ENCODE measurements at regions not wholly inside any gene's neighbourhood (a gene's known extent, or its start where the extent isn't known, plus 50 kb on each side); places are given as distances from the start of the nearest gene placed in this dataset.

DNA sequence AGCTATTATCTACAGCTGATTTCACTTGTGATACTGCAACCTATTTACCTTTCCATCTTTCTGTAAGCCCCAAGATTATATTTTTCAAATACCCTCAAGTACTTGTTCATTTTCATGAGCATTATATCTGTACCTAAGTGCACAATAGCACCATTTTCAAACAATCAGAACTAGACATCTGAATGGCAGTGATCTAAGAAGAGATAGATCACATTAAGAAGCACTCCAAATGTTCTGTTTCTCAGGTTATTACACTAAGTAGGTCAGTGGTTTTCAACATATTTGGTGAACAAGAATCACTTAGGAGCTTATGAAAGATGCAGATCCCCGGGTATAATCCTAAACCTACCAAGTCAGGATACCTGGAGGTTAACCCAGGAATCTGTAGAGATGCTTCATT is 872.7 kb downstream of the DCDC2C start:
- DNase-seq (ENCODE audit: low read depth in 2 of 2): no peak

DNA sequence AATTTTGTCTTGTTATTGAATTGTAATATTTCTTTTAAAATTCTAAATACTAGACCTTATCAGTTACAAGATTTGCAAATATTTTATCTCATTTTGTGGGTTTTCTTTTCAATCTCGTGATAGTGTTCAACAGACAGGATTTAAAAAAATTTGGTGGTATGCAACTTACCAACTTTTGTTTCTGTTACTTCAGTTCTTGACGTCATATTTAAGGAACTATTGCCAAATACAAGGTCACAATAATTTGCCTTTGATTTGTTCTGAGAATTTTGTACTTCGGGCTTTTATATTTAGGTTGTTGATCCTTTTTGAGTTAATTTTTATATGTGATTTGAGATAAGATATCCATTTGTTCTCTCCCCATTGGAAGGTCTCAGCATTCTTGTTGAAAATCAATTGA is 876.6 kb downstream of the DCDC2C start:
- DNase-seq (ENCODE audit: low read depth in 2 of 2): no peak

DNA sequence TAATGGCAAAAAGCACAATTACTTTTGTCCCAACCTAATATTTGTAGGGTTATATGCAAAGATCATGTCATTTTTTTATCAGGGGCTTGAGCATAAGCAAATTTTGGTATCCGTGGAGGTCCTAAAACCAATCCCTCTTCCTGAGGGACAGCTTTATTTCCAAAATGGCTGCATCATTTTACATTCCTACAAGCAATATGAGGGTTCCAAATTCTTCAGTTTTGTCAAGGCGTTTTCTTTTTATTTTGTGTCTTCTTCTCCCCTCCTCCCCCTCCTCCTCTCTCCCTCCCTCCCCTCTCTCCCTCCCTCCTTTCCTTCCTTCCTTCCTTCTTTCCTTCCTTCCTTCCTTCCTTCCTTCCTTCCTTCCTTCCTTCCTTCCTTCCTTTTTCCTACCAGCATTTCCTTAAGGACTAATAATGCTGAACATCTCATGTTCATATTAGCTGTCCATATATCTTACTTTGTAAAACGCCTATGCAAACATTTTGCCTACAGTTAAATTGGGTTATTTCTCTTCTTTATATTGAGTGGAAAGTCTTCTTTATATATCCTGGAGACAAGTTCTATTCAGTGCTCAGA is 881.8 kb downstream of the DCDC2C start:
- no peak for DNase-seq (ENCODE audit: low read depth in 2 of 2)

DNA sequence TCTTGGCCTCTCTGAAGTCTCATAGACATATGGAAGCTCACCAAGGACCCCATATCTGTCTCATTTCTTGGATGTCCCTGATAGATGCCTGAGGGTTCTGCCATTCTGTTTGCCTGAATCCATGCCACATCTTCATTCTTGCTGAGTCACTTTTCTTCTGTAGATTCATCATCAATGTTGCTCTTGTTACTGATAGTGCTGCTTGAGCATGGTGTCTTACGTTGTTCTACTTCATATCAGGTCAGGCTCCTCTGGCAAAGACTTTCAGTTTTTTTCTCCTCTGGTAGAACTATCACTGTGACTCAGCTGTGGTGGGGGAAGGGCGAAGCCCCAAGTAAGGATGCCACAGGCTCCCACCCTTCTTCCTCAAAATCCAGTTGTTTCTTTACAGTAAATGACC is 885.2 kb downstream of the DCDC2C start:
- DNase-seq (ENCODE audit: low read depth in 2 of 2): no peak

DNA sequence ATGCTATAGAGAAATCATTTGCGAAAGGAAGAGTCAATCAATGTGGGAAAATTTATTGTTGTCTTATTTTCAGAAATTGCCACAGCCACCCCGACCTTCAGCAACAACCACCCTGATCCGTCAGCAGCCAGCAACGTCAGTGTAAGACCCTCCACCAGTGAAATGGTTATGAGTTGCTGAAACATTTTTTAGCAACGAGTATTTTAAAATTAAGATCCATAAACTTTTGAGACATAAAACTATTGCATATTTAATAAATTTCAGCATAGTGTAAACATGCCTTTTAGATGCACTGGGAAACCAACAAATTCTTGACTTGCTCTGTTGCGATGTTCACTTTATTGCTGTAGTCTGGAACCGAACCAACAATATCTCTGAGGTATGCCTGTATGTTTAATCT is 887.9 kb downstream of the DCDC2C start:
- no peak for DNase-seq (ENCODE audit: low read depth in 2 of 2)

DNA sequence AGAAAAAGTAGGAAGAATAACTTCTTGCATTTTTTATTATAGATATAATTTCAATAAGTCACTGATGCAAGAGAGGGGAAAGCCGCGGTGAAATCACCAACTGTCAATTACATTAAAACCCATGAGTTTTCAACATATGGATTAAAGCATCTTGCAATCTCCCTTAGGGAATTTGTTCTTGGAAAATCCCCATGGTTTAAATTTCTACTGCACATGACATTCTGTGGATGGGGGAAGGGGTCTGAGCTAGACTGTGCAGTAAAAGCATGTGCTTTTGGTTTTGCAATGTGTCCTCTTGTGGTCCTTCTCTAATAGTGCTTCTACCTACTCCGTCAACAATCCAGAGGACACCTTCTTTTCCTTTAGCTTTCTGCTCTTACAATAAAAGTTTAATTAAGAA is 894.0 kb downstream of the DCDC2C start:
- no peak for DNase-seq (ENCODE audit: low read depth in 2 of 2)

DNA sequence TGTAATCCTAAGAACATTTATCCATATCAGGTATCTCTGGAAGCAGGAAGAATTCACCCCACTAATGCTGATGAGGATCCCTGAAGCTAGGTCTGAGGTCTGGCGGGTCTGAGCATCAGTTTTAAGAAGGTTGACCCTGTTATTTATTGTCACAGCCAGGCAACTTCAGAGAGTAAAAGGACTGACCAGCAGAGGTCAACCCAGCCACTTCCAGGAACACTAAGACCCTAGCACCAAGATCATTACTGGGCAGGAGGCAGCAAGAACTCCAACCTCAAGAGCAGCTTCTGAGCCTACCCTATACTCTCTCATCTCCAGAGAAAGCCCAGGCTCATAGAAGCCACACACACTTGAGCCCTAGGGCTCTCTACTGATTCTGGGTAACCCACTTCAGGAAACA is 901.4 kb downstream of the DCDC2C start:
- no peak for DNase-seq (ENCODE audit: low read depth in 2 of 2)

DNA sequence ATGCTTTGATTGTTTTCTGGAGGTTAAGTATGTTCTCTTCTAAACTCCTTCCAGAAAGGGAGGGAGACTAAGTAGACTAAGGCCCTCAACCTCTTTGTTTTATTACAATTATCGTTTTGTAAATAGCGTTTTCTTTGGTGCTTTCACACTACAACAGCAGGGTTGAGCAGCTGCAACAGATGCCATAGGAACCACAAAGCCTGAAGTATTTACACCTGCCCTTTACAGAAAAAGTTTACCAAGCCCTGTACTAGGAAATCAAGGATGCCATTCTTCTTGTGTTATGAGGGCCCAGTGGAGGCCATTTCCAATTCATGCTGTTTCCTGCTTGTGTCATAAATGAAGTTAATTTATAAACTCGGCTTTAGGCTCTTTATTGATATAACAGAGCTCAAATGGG is 914.8 kb downstream of the DCDC2C start:
- no peak for DNase-seq (ENCODE audit: low read depth in 2 of 2)

DNA sequence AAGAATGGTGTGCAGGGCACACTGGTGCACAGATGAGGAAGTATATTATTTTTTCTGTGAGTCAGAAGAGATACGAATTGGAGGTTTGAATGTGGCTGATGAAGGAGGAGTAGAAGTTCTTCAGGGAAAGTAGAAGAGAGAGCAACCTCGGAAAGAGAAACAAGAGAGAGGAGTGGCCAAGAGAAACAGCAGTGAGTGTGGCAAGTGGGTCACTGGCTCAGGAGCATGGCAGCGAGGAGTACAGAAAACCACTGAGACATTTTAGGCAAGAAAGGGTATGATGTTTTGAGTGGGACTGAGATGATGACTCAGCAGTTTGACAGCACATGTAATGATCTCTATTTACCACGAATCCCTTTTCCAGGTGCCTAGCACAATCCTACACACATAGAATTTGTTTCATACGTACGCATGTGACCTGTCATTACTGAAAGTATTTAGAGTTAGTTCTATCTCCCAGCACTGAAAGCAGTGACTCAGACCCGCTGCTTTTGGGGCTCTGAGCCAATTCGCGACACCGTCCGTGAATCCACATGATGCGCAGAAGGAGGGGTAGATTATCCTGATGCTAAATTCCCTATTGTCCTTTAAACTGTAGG is 915.4 kb downstream of the DCDC2C start:
- no peak for DNase-seq (ENCODE audit: low read depth in 2 of 2)

DNA sequence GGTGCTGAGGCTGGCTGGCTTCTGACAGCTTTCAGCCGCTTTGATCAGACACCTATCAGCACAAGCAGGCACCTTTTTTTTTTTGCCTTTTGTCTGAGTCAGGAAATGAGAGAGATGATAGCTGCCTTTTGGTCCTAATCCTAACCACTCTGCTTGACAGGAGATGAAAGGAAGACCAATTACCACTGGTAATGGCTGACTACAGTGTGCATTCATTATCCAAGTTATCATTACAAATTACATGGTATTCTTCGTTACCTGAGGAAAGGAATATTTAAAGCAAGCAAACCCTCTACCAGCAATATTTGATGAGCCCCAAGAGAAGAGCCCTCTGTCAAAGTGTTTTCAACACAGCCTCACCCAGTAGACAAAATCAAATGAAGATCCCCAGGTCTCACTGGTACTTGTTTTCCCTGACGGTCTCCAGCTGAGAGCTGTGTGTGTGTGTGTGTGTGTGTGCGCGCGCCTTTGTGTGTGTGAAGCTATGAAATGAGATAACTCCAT is 925.7 kb downstream of the DCDC2C start:
- no peak for DNase-seq (ENCODE audit: low read depth in 2 of 2)

DNA sequence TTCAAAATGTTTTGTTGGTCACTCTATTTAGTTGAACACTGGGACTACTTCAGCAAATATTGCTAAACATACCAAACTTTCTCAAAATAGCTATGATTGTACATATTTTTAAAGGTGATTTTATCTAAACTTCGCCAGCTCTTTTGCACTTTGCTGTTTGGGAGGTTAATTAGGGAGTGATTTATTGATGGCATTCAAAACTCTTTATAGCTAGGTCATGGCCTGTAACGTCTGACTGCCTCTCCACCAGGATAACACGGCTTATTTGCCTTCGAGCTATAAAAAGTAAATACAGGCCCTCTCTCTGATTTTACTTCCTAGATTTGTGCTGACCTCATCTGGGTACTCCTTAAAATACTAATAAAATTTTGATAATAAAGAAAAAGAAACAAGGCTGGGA is 931.9 kb downstream of the DCDC2C start:
- no peak for DNase-seq (ENCODE audit: low read depth in 2 of 2)

DNA sequence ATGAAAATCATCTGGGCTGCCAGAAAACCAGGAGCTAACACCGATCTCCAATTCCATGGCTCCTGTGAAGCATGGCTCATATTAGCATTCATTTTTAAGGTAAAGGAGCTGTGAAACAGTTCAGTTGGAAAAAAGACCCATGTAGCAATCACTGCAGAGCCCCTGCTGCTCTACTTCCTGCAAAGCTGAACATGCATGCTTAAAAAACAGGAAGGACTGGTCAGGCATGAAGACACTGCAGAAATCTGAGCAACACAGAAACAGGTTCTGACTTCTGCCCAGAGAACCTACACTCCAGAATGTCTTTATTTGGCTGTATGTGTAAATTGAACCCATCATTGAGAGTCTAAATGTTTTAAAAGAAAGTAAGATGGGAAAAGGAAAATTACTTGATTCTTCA is 950.6 kb downstream of the DCDC2C start:
- no peak for DNase-seq (ENCODE audit: low read depth in 2 of 2)

DNA sequence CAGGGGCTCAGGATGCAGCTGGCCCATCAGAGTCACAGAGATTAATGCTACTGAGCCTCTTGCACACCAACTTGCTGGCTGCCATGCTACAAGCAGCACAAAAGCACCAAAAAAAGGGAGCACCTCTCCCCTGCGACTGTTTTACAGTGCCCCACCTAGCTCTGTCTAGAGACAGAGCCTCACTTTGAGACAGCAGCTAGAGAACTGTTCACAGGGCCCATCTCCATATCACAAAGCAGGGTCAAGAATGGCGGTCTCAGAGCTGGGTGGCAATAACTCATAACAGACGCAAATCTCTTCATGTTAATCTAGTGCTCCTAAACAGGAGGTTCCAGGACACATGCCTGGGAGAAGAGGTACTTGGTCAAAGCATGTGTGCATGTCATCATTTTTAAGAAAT is 953.0 kb downstream of the DCDC2C start:
- no peak for DNase-seq (ENCODE audit: low read depth in 2 of 2)

DNA sequence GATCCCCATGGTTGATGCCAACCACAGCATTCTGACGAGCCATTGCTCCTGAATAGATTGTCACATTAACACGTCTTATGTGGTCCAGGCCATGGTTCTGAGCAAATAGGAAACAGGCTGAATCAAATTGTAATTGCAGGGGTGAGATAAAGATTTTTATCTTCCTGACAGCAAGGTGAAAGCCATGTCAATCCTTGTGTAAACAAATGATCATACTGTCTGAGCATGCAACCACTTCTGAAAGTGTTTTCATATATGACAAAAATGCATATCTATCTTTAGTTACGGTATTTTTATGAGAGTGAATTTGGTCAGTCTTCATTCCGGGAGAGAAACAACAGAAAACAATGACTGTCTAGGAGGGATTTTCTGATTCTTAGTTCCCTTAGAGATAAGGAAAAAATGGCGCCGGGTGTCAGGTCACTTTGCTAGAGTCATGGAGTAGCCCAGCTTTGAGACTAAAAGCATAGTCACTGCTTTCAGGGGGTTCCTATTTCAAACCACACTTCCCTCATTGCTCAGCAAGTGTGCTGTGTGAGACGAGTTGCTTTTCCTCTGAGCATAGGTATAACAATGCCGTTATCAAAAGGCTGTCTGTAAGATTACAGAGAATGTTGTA is 958.9 kb downstream of the DCDC2C start:
- no peak for DNase-seq (ENCODE audit: low read depth in 2 of 2)

DNA sequence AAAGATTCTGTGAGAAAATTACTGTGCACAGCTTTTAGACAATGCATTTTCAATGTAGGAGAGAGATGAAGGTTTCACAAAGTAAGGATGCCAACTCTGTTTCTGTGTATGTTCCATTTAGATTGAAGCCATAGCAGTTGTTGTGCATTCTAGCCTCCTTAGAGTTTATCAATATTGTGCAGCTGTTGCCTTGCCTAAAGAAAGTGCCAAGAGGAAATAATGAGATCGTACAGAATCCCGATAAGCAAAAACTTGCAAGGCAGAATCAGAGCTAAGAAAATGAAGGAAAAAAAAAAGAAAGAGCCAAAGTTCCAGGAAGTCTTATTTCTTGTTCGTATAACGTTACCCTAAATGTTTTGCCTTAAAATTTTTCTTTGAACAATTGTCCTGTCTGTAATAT is 965.0 kb downstream of the DCDC2C start:
- DNase-seq (ENCODE audit: low read depth in 2 of 2): no peak

DNA sequence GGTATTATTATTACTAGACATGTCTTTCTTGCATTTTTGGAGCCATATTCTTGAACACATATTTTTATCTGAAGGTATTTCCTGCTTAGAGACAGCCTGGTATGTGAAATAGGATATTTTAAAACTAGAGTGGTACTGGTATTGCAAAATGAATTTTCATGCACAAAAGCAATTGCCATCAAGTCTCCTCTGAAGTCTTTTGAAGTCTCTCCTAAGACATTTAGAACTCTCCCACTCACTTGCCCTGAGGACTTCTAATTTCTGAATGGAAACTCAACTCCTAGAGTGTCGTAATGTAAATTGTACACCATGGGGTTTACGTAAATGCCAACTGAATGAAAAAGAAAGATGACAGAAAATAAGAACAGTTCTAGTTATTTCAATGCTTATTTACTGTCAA is 967.0 kb downstream of the DCDC2C start:
- no peak for DNase-seq (ENCODE audit: low read depth in 2 of 2)

DNA sequence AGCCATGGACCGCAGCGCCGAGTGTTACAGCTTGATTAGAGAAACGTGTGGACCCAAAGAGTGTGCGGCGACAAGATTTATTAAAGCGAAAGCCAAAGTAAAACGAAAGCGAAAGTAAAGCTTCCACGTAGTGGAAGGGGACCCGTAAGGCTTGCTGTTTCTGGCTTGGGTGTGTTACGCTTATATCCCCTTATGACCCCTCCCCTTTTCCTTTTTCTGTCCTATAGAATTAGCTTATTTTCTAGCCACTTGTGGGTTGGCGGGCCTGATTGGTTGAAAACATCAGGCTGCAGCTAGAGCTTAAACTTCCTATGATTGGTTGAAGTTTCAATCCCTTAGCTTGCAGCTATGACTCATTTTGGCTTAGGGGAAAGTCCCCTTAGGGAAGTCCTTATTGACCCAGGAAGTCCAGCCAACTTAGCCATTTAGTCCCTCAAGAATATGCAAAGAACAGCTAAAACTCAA is 969.7 kb downstream of the DCDC2C start:
- no peak for DNase-seq (ENCODE audit: low read depth in 2 of 2)

DNA sequence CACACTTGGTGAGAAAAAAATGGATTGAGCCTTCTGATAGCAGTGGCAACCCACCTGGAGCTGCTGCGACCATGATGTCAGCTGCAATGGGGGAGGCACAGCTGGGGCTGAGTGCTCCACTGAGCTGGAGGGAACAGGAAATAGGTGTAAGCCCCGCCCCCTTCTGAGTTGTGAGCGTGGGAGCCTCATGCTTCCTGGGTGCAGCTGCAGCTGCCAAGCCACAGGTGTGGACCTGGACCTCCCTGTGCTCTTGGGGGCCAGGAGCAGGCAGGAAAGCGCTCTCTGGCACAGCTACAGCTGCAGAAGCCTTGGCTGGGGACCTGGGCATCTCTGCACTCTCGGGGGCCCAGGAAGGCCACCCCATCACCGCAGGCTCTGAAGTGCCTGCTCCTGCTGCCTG is 970.6 kb downstream of the DCDC2C start:
- DNase-seq (ENCODE audit: low read depth in 2 of 2): no peak

DNA sequence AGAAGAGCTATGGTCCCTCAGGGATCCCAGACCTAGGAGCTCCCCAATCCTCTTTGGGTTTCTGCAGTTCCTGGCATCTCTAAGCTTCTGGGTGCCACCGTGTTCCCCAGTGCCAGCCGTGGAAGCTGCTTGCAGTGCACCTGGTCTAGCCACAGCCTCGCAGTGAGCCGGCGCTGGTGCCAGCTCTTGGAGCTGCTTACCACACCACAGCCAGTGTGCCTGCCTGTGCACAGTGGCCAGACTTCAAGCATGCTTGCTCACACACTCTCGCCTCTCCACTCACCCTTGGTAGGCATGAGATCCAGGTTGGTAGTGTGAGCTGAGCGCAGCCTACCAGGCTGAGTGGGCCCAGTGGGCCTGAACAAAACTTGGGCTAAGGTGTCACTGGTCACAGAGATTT is 971.9 kb downstream of the DCDC2C start:
- no peak for DNase-seq (ENCODE audit: low read depth in 2 of 2)

DNA sequence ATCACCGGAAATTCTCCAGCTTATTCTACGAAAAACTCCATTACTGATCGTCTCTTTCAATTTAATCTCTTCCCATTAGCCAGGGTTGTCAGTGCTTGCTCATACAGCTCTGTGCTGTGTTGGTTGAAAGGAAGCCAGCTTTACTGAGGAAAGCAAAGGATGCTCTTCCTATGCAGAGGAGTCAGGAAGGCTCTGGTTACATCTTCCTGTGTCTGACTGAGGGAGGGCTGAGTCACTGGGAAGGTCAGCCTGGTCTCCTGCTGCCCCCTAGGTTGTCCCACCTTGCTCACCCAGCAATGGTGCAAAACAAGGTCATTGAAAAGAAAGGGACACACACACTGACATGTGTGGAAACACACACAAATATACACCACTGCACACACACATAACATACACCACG is 975.6 kb downstream of the DCDC2C start:
- DNase-seq (ENCODE audit: low read depth in 2 of 2): no peak

DNA sequence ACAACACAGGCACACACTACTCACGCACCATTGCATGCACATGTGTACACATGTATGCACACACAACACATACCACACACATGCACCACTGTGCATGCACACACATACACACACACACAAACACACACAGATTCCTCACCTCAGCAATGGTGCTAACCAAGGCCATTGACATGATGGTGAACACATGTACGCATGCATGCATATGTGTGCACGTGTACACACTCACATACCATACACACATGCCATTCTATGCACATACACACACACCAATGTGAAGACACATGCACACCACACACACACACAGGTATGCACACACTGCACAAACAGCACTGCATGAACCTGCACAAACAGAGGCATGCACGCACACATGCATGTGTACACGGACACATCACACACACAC is 976.0 kb downstream of the DCDC2C start:
- DNase-seq (ENCODE audit: low read depth in 2 of 2): no peak

DNA sequence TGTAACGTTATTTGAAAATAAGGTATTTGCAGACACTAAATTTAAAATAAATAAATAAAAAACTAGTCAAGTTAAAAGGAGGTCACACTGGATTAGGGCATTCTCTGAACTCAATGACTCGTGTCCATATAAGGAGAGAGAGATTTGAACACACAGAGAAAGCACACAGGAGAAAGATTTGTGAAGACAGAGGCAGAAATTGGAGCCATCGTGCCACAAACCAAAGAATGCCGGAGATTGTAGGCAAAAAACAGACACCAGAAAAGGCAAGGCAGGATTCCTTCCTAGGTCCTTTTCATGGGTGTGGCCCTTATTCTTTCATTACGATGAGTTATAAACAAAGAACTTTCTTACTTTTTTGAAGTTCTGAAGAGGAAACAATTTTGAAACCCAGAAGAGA is 981.5 kb downstream of the DCDC2C start:
- DNase-seq (ENCODE audit: low read depth in 2 of 2): no peak

DNA sequence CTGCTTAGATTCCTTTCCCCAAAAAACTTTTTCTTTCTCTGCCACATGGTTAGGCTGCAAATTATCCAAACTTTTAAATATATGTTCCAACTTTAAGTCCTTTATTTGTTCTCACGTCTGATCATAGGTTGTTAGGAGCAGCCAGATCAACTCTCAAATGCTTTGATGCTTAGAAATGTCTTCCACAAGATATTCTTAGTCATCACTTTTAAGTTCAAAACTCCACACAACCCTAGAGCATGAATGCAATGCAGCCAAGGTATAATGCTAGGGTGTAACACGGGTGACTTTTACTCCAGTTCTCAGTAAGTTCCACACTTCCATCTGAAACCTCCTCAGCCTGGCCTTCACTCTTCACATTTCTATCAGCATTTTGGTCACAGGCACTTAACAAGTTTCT is 987.5 kb downstream of the DCDC2C start:
- no peak for DNase-seq (ENCODE audit: low read depth in 2 of 2)

DNA sequence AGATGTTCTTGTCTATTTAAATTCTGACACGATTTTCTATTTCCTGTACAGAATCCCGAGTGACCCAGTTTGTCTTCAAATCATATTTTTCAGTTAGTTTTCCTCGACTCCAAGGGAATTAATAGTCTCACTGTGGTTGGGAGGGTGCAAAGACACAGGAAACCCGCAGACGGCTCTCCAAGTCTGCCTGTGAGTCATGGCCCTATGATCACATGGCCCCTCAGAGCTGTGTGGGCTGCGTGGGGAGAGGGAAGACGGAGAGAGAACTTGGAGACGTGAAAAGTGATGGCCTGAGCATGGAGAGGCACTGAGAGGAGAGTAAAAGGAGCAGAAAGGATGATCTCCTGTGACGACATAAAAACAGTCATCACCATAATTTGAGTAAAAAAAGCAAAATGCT is 989.9 kb downstream of the DCDC2C start:
- DNase-seq (ENCODE audit: low read depth in 2 of 2): no peak

Data from activated CD4-positive, alpha-beta T cell treated with anti-CD3 and anti-CD28 coated beads for 24 hours (primary cell).